GM18520 (cell line): ENCODE measurements at regions not wholly inside any gene's neighbourhood (a gene's known extent, or its start where the extent isn't known, plus 50 kb on each side); places are given as distances from the start of the nearest gene placed in this dataset.
"Not testable (repeated sequence)": the region's sequence is repeated elsewhere in the genome, so short reads cannot be mapped to it uniquely, and the experiment has no call there.

Experiments used
- ATAC-seq: cut with Tn5 transposase; IDR thresholded peaks from one replicate; pipeline ENCODE4 v1.9.1; 2021; ENCODE audit not compliant: unreplicated experiment

DNA sequence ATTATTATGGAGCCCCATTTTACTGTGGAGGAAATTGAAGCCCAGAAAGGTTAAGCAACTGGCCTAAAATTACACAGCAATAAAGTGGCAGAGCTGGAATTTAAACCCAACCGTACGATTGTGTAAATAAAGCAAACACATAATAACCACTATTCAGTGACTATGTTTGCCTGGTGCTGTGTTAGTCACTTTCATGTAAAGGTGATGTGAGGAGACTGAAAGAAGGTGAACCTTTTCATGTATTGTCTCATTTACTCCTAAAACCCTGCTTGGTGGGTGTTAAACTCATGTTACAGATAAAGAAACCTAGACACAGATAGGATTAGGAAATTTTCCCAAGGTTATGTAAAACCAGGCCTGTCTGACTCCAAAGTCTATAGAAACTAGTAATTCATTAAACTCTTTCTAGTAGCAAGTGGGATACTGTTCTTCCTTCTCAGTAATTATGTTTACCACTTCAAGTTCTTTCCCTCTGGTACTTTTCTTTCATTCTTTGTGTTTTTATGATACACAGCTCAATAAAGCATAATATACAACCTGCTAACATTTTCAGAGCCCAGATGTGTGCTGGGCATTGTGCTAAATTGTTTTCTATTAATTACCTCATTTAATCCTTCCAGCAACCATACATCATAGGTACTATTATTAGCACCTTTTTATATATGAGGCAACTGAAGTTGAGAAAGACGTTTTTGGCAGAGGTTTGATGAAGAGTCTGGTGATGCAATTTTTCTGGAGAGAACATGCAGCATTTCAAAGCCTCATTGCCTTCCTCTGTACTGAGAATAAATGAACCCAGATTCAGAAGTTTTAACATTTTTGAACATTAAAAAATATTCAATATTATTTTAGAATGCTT lies 202.7 kb downstream of the SPRY1 start:
- ATAC-seq = peak; percentile 0

GRCh38 chr4:123599920-123600810 lies 203.6 kb downstream of the SPRY1 start:
- peak; percentile 99 for ATAC-seq

GRCh38 chr4:123600987-123601904 lies 204.7 kb downstream of the SPRY1 start:
- no peak for ATAC-seq

GRCh38 chr4:123602007-123602406 lies 205.4 kb downstream of the SPRY1 start:
- no peak for ATAC-seq

GRCh38 chr4:123603165-123603564 lies 206.6 kb downstream of the SPRY1 start:
- no peak for ATAC-seq

- not testable (repeated sequence) for ATAC-seq
These were observed 209.2 kb downstream of the SPRY1 start for GRCh38 chr4:123605797-123606196.

GRCh38 chr4:123606336-123606735 lies 209.7 kb downstream of the SPRY1 start:
- ATAC-seq = no peak

- ATAC-seq = no peak
These were observed 210.4 kb downstream of the SPRY1 start for GRCh38 chr4:123606946-123607542.

- no peak for ATAC-seq
These were observed 213.2 kb downstream of the SPRY1 start for GRCh38 chr4:123609829-123610228.

- ATAC-seq = no peak
These were observed 217.2 kb downstream of the SPRY1 start for GRCh38 chr4:123613586-123614344.

DNA sequence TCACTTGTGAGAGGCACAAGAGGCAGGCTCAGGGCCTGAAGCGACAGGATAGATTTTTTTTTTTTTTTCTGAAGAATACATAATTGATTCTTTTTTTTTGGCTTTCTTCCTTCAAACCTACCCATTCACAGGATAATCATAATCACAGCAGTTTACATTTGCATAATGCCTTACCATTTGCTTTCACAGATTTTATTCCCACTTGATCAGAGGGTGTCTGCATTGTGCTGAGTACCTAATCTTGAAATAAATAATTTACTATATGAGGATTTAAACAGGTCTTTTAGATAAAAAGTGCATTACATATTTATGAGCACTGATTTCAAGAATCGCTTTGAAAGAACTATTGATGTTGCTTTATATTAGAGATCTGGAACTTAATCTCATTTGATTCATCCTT lies 219.3 kb downstream of the SPRY1 start:
- no peak for ATAC-seq

GRCh38 chr4:123616951-123617461 lies 220.4 kb downstream of the SPRY1 start:
- ATAC-seq = no peak

DNA sequence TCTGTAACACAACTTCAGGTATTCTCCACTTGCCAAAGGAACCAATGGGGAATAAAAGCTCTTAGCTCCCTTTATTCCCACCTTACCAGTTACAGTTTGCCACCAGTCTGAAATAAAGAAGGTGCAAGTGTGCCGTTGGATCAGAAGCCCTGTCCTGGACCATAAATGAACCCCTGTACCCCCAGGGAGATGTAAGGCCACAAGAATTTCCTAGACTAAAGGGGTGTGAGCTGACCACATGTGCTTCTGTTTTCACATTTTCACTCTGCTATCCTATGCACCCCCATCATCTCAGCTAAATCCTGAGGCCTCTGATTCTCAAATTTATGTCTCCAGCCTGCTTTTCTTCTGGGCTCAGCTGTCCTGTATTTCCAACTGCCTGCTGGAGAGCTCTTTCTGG lies 221.2 kb downstream of the SPRY1 start:
- no peak for ATAC-seq

DNA sequence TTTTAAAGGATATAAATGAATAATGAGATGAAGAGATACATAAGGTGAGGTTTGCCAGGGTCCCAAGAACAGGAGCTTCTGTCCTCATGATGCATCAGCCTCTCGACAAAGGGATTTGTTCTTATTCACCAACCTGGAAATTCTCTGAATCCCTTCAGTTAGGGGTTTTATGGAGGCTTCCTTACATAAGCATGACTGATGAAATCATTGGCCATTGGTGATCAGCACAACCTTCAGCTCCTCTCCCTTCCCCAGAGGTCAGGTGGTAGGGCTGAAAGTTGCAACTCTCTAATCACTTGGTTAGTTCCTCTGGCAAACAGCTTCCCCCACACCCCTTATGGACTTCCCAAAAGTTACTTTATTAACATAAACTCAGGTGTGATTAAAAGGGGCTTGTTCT lies 222.0 kb downstream of the SPRY1 start:
- no peak for ATAC-seq

DNA sequence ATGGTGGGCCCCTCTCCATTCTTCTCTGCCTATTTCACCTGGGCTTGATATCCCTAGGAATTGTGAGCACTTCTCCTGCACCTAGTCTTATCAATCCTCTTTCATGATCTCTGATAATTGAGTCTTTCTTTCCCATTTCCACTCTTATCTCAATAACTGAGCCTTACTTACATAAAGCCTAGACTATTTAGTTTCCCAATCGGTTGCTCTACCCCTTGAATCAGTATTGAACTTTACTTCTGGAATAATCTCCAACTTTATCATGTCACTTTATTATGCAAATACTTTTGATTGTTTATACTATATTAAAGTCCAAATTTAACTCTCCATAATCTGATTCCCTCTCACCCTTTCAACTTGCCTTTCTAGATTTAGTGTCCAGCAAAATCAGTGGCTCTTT lies 222.7 kb downstream of the SPRY1 start:
- no peak for ATAC-seq

DNA sequence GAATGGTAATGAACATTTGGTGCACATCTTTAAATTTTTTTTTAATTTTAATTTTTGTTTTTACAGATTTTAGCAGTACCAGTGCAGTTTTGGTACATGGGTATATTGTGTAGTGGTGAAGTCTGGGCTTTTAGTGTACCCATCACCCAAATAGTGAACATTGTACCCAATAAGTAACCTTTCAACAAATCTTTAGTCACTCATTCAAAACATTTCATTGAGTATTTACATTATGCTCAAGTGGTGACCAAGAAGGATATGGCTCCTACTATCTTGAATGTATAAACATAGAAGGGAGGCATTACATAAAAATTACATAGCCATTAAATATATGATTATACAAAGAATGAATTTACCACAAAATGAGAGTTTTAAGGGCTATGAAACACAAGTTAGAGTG lies 223.3 kb downstream of the SPRY1 start:
- no peak for ATAC-seq

DNA sequence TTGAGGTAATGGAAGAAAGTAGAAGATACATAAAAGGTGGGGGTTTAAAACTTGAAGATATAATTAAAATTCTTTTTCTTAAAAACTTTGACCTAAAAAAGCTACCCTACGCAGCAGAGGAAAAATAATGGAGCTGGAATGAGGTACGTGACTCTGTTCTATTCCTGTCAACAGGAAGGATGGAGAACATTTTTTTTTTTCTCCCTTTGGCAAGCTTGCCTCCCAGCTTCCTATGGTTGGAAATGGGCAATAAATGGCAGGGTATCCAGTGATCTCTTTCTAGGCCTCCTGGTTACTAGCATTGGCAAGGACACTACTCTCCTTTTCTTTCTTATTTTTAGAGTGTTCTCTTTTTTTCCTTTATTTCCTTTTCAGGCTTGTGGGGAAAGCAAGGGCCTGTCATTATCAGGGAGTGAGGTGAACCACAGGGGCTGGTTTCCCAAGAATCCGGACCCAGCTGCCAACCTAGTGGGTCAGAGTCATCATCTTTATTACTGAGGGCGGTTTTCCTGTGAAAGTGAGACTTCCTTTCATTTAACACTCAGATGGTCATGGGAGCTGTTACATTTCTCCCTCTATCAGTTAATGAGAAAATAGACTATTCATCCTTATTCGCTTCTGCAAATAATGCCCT lies 224.6 kb downstream of the SPRY1 start:
- ATAC-seq = no peak

GRCh38 chr4:123622572-123622971 lies 226.0 kb downstream of the SPRY1 start:
- no peak for ATAC-seq

GRCh38 chr4:123623611-123624010 lies 227.0 kb downstream of the SPRY1 start:
- no peak for ATAC-seq
